Gastroesophageal sphincter (tissue), 3 donors: ENCODE measurements at regions not wholly inside any gene's neighbourhood (a gene's known extent, or its start where the extent isn't known, plus 50 kb on each side); places are given as distances from the start of the nearest gene placed in this dataset.

Experiments used
- EP300 ChIP-seq: sonication (generic); formaldehyde crosslinking; IDR thresholded peaks from one replicate; pipeline ENCODE4 v1.6.1; 2017; ENCODE audit warnings: antibody characterized with exemption, mild to moderate bottlenecking
- POLR2AphosphoS5 ChIP-seq: sonication (generic); formaldehyde crosslinking; IDR thresholded peaks from one replicate; pipeline ENCODE4 v1.6.1; 2017; ENCODE audit warnings: antibody characterized with exemption
- TF ChIP-seq, protein P1 (sequence below), 4 experiments: fragments of 200-600 bp in 2 of 4; fragments of 450-650 bp in 2 of 4; sonication (generic) in 1 of 4; IDR thresholded peaks; one replicate each; pipeline ENCODE4 v1.5.1; 2017 to 2019; ENCODE audit warnings: antibody characterized with exemption in 4 of 4, mild to moderate bottlenecking in 2 of 4, moderate library complexity in 2 of 4

DNA sequence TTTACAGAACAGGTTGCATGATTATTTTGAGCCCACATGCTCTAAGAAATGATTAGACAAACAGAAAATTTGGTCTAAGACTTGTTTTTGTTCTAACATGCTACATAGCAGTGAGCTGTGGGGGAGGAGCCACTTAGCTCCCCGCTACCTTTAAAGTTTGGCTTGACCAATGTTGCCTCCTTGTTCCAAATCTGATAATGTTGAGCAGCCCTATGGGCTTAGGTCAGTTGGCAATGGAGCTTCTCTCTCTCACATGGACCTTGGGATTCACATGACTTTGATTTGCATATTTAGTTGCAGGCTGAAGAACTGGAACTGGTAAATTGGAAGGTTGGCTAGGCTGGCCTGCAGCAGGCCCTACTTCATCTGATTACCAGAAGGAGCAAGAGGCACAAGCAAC is 116.4 kb downstream of the EBLN2 start:
- TF ChIP-seq, protein P1, sequence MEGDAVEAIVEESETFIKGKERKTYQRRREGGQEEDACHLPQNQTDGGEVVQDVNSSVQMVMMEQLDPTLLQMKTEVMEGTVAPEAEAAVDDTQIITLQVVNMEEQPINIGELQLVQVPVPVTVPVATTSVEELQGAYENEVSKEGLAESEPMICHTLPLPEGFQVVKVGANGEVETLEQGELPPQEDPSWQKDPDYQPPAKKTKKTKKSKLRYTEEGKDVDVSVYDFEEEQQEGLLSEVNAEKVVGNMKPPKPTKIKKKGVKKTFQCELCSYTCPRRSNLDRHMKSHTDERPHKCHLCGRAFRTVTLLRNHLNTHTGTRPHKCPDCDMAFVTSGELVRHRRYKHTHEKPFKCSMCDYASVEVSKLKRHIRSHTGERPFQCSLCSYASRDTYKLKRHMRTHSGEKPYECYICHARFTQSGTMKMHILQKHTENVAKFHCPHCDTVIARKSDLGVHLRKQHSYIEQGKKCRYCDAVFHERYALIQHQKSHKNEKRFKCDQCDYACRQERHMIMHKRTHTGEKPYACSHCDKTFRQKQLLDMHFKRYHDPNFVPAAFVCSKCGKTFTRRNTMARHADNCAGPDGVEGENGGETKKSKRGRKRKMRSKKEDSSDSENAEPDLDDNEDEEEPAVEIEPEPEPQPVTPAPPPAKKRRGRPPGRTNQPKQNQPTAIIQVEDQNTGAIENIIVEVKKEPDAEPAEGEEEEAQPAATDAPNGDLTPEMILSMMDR (IDR thresholded peaks at IDR 0.05) = no peak
- no peak for TF ChIP-seq POLR2AphosphoS5
- no peak for TF ChIP-seq EP300
